ENCODE measurements at regions not wholly inside any gene's neighbourhood (a gene's known extent, or its start where the extent isn't known, plus 50 kb on each side); places are given as distances from the start of the nearest gene placed in this dataset.

DNA sequence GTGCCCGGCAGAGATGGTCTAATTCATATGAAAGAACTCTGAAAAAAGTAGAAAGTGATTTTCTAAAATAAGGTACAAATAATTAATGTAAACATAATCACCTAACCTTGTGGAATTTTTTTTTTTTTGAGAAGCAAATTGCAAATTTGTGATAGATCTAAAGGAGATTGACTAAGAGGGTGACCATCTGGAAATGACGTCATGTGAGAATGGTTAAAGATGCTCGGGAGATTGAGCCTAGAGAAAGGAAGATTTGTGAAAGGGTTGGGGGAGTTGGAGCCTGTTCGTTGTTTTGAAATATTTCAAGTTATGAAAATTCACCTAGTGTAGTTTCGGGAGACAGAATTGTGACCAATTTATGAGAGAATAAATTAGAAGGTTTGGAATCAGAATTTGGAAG lies 115.7 kb upstream of the ANK2 start:
- intact Hi-C loops (cut with DNase I; ENCODE audit: low total_unique reads), result no loop called here

DNA sequence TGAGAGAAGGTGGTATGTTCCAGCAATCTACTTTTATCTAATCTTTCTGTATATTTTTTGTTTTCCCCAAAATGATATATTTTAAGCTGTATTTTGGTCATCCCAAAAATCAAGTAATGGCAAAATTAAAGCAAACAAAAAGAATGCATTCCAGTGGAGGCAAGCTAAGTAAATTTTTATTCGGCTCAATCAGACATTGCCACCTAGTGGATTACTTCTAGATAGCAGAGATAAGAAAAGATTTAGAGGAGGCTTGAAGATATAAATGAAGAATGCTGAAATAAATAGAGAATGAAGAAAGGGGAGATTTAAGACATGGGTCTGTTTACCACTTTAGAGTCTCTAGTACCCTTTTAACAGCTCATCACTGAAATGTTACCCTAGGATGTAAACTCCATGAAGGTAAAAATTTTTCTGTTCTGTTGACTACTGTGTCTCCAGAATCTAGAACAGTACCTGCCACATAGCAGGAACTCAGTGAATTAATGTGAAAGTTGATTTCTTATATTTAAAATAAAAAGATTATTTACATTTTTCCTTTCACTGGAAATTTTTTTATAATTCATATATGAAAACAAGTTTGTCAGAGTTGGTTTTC lies 110.9 kb upstream of the ANK2 start:
- Histone ChIP-seq H3K36me3 (no peaks in the 10 kb centered on the region), H3K27me3 (no peaks in the 10 kb centered on the region), H3K4me3 (no peak overlapping the region), H3K27ac (no peak overlapping the region), H3K4me1 (no peaks in the 10 kb centered on the region), H3K9me3 (no peaks in the 10 kb centered on the region)
- intact Hi-C loops (cut with DNase I; ENCODE audit: low total_unique reads) (no loop called here), in situ Hi-C loops (cut with MboI; ENCODE audit: low pct_ligation_motif_present in 1 of 4, low pct_unique_long_range_greater_than_20kb in 1 of 4, low sequenced_read_pairs in 3 of 4) (loop anchor here in 3 of 4 donors (25.0 kb wide), 1 partner anchor 301 kb away; the partner anchor contains the start of genes LARP7 (in 3 of the 3) and ZGRF1 (in 3 of the 3))
- no peak for DNase-seq
- 0 to 3% methylated on average over 1 of the region's 1 CpG for WGBS, 2 donors (ENCODE audit: low coverage in 1 of 2)
- no peak for TF ChIP-seq POLR2A (IDR thresholded peaks at IDR 0.05)
- TF ChIP-seq, protein P1, sequence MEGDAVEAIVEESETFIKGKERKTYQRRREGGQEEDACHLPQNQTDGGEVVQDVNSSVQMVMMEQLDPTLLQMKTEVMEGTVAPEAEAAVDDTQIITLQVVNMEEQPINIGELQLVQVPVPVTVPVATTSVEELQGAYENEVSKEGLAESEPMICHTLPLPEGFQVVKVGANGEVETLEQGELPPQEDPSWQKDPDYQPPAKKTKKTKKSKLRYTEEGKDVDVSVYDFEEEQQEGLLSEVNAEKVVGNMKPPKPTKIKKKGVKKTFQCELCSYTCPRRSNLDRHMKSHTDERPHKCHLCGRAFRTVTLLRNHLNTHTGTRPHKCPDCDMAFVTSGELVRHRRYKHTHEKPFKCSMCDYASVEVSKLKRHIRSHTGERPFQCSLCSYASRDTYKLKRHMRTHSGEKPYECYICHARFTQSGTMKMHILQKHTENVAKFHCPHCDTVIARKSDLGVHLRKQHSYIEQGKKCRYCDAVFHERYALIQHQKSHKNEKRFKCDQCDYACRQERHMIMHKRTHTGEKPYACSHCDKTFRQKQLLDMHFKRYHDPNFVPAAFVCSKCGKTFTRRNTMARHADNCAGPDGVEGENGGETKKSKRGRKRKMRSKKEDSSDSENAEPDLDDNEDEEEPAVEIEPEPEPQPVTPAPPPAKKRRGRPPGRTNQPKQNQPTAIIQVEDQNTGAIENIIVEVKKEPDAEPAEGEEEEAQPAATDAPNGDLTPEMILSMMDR (IDR thresholded peaks at IDR 0.05), result peak; percentile 43 to 67 (median 57)

More for the DNA sequence above, 115.7 kb upstream of the ANK2 start:
- Histone ChIP-seq H3K27ac (no peak overlapping the region), H3K9me3 (no peaks in the 10 kb centered on the region), H3K36me3 (no peaks in the 10 kb centered on the region), H3K4me3 (no peak overlapping the region), H3K4me1 (no peaks in the 10 kb centered on the region), H3K27me3 (no peaks in the 10 kb centered on the region)
- WGBS, 2 donors (ENCODE audit: low coverage in 1 of 2), result 66 to 75% methylated on average over 5 of the region's 5 CpGs
- no peak for DNase-seq
- in situ Hi-C loops (cut with MboI; ENCODE audit: low pct_ligation_motif_present in 1 of 4, low pct_unique_long_range_greater_than_20kb in 1 of 4, low sequenced_read_pairs in 3 of 4), result loop anchor here in 3 of 4 donors (25.0 kb wide), 1 partner anchor 296 kb away; the partner anchor contains the start of genes LARP7 (in 3 of the 3) and ZGRF1 (in 3 of the 3)
- TF ChIP-seq POLR2A (IDR thresholded peaks at IDR 0.05) (no peak), EP300 (IDR thresholded peaks at IDR 0.05; ENCODE audit: low read depth) (no peak), POLR2AphosphoS5 (IDR thresholded peaks at IDR 0.05) (no peak)
- TF ChIP-seq, protein P1 (IDR thresholded peaks at IDR 0.05), result no peak

DNA sequence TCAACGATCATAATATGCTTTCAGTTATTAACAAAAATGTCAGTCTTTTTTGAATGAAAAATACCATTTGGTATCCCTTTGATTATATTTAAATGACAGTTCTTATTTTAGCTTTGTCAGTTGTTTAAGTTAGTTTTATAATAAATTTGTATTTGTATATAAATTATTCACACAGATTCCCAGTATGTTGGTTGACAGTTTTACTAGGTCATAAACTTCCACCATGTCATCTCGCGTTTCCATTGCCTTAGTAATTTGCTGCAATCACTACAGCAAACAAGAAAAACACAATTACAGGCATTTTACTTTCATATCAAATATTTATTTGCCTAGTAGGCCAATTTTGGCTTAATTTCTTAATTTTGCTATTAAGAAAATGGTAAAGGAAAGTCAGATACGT lies 109.6 kb upstream of the ANK2 start:
- in situ Hi-C loops (cut with MboI; ENCODE audit: low pct_ligation_motif_present in 1 of 4, low pct_unique_long_range_greater_than_20kb in 1 of 4, low sequenced_read_pairs in 3 of 4) (loop anchor here in 3 of 4 donors (25.0 kb wide), 1 partner anchor 303 kb away; the partner anchor contains the start of genes LARP7 (in 3 of the 3) and ZGRF1 (in 3 of the 3)), intact Hi-C loops (cut with DNase I; ENCODE audit: low total_unique reads) (loop anchor here (10.0 kb wide), 1 partner anchor 305 kb away; the partner anchor contains the start of genes LARP7 and ZGRF1)
- H3K36me3 ChIP-seq, result no peaks in the 10 kb centered on the region
- H3K27ac ChIP-seq, result no peak overlapping the region
- DNase-seq, result no peak
- no peaks in the 10 kb centered on the region for H3K27me3 ChIP-seq
- no peak overlapping the region for H3K4me3 ChIP-seq
- WGBS, 2 donors (ENCODE audit: low coverage in 1 of 2), result 60 to 66% methylated on average over 4 of the region's 4 CpGs
- no peaks in the 10 kb centered on the region for H3K9me3 ChIP-seq
- TF ChIP-seq, protein P1 (IDR thresholded peaks at IDR 0.05), result no peak
- TF ChIP-seq POLR2AphosphoS5 (IDR thresholded peaks at IDR 0.05) (no peak), POLR2A (IDR thresholded peaks at IDR 0.05) (no peak), EP300 (IDR thresholded peaks at IDR 0.05; ENCODE audit: low read depth) (no peak)
- H3K4me1 ChIP-seq, result no peaks in the 10 kb centered on the region

DNA sequence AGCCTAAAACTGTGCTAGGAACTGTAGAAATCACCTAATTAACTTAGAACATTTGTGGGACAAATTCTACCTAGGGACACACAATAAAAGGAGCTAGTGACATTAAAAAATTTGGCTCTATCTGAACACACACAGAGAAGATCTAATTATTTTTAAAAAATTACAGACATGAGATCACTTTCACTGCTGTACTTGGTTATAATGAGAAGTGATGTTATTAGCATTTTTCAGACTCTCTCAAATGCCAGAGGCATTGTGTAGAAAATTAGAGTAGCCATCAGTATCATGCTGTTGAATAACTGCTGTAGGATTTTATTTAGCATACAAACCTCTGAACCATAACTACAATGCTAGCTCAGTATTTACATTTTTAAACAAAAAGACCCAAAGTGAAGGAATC lies 109.1 kb upstream of the ANK2 start:
- no peaks in the 10 kb centered on the region for H3K36me3 ChIP-seq
- in situ Hi-C loops (cut with MboI; ENCODE audit: low pct_ligation_motif_present in 1 of 4, low pct_unique_long_range_greater_than_20kb in 1 of 4, low sequenced_read_pairs in 3 of 4), result loop anchor here in 3 of 4 donors (25.0 kb wide), 1 partner anchor 303 kb away; the partner anchor contains the start of genes LARP7 (in 3 of the 3) and ZGRF1 (in 3 of the 3)
- intact Hi-C loops (cut with DNase I; ENCODE audit: low total_unique reads), result loop anchor here (10.0 kb wide), 1 partner anchor 306 kb away; the partner anchor contains the start of genes LARP7 and ZGRF1

More for the DNA sequence above, 109.1 kb upstream of the ANK2 start:
- no peak for DNase-seq
- Histone ChIP-seq H3K4me3 (no peak overlapping the region), H3K9me3 (no peaks in the 10 kb centered on the region), H3K4me1 (no peaks in the 10 kb centered on the region), H3K27ac (no peak overlapping the region), H3K27me3 (no peaks in the 10 kb centered on the region)
- TF ChIP-seq POLR2A (IDR thresholded peaks at IDR 0.05) (no peak), POLR2AphosphoS5 (IDR thresholded peaks at IDR 0.05) (no peak), EP300 (IDR thresholded peaks at IDR 0.05; ENCODE audit: low read depth) (no peak)
- TF ChIP-seq, protein P1 (IDR thresholded peaks at IDR 0.05), result no peak

Data from transverse colon (tissue), 4 donors.